DND-41 (cell line): ENCODE measurements at regions not wholly inside any gene's neighbourhood (a gene's known extent, or its start where the extent isn't known, plus 50 kb on each side); places are given as distances from the start of the nearest gene placed in this dataset.

Experiments used
- ATAC-seq: fragments of 200-7000 bp; cut with Tn5 transposase; 3 replicates; pipeline ENCODE4 v1.9.1; 2021; ENCODE audit warnings: low read depth; ENCODE audit not compliant: insufficient read depth
- DNase-seq: peaks from one replicate; pipeline ENCODE4 v3.0.0-alpha.2; 2020
- H2AFZ ChIP-seq: 2 replicates; pipeline ENCODE4 v1.6.0; 2012; ENCODE audit warnings: low read depth, low read length
- H3K27ac ChIP-seq: 2 replicates; pipeline ENCODE4 v1.5.1; 2012; ENCODE audit warnings: low read length, inconsistent platforms
- H3K27me3 ChIP-seq: fragments of 200-600 bp; sonication (generic); 2 replicates; pipeline ENCODE4 v1.6.0; 2012; ENCODE audit warnings: low read length, mild to moderate bottlenecking, inconsistent platforms; ENCODE audit not compliant: insufficient read depth, poor library complexity
- H3K36me3 ChIP-seq: 2 replicates; pipeline ENCODE4 v1.5.1; 2012; ENCODE audit warnings: low read length, inconsistent platforms; ENCODE audit not compliant: insufficient read depth
- H3K4me1 ChIP-seq: 2 replicates; pipeline ENCODE4 v1.5.1; 2012; ENCODE audit warnings: mild to moderate bottlenecking, low read length; ENCODE audit not compliant: insufficient read depth
- H3K4me2 ChIP-seq: 2 replicates; pipeline ENCODE4 v1.6.0; 2012; ENCODE audit warnings: mild to moderate bottlenecking, moderate library complexity, low read length, inconsistent platforms; ENCODE audit not compliant: insufficient read depth
- H3K4me3 ChIP-seq, 2 experiments: fragments of 200-600 bp in 1 of 2; shearing (Covaris generic) in 1 of 2; 2 replicates each; pipeline ENCODE4 v1.5.1; 2012 to 2016; ENCODE audit warnings: inconsistent platforms in 2 of 2, low read length in 2 of 2, mild to moderate bottlenecking in 2 of 2, low read depth in 1 of 2, moderate library complexity in 1 of 2
- H3K79me2 ChIP-seq: 2 replicates; pipeline ENCODE4 v1.6.0; 2012; ENCODE audit warnings: low read length, inconsistent platforms; ENCODE audit not compliant: insufficient read depth
- H3K9ac ChIP-seq: 2 replicates; pipeline ENCODE4 v1.6.0; 2012; ENCODE audit warnings: low read depth, mild to moderate bottlenecking, inconsistent platforms, low read length, moderate library complexity
- H3K9me3 ChIP-seq: 2 replicates; pipeline ENCODE4 v1.5.1; 2012; ENCODE audit warnings: low read length, moderate library complexity, mild to moderate bottlenecking, inconsistent platforms; ENCODE audit not compliant: insufficient read depth, severe bottlenecking
- H4K20me1 ChIP-seq: 2 replicates; pipeline ENCODE4 v1.6.0; 2012; ENCODE audit warnings: low read length; ENCODE audit not compliant: insufficient read depth
- EZH2 ChIP-seq: IDR thresholded peaks from 3 replicates; pipeline ENCODE4 v1.6.1; 2012; ENCODE audit warnings: borderline replicate concordance, low read depth, mild to moderate bottlenecking, moderate library complexity, low read length, inconsistent platforms; ENCODE audit not compliant: severe bottlenecking
- TF ChIP-seq, protein P1 (sequence below): IDR thresholded peaks from 2 replicates; pipeline ENCODE4 v1.5.1; 2012; ENCODE audit warnings: borderline replicate concordance, low read length, moderate library complexity, mild to moderate bottlenecking; ENCODE audit not compliant: poor library complexity, severe bottlenecking; ENCODE audit errors: extremely low read depth

DNA sequence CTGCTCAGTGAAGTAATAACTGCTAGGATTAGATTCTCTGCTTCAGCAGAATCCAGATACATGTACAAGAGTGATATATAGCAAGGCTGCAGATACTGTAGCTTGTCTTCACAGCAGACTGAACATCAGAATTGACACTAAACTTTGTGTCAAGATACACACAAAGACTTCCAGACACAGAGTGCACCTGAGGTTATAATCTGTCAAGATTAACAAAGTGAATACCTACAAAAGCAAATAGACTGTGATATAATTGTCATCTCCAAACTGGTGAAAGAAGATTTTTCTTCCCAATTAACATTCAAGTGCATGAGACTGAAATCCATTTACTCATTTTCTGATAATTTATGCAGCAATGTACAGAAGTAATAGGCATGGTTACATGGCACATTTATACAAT, 2266.5 kb upstream of the WWC1 start:
- Histone ChIP-seq H3K27ac (no peak overlapping the region), H2AFZ (no peak overlapping the region), H3K4me1 (peaks cover 8% of the 10 kb centered on the region), H4K20me1 (no peaks in the 10 kb centered on the region), H3K36me3 (no peaks in the 10 kb centered on the region), H3K9ac (no peak overlapping the region), H3K79me2 (no peaks in the 10 kb centered on the region), H3K27me3 (no peaks in the 10 kb centered on the region), H3K9me3 (no peaks in the 10 kb centered on the region), H3K4me2 (no peak overlapping the region), H3K4me3 (no peak overlapping the region)
- no peak for DNase-seq
- ATAC-seq = no peak
- TF ChIP-seq, protein P1, sequence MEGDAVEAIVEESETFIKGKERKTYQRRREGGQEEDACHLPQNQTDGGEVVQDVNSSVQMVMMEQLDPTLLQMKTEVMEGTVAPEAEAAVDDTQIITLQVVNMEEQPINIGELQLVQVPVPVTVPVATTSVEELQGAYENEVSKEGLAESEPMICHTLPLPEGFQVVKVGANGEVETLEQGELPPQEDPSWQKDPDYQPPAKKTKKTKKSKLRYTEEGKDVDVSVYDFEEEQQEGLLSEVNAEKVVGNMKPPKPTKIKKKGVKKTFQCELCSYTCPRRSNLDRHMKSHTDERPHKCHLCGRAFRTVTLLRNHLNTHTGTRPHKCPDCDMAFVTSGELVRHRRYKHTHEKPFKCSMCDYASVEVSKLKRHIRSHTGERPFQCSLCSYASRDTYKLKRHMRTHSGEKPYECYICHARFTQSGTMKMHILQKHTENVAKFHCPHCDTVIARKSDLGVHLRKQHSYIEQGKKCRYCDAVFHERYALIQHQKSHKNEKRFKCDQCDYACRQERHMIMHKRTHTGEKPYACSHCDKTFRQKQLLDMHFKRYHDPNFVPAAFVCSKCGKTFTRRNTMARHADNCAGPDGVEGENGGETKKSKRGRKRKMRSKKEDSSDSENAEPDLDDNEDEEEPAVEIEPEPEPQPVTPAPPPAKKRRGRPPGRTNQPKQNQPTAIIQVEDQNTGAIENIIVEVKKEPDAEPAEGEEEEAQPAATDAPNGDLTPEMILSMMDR = no peak
- TF ChIP-seq EZH2 = no peak

DNA sequence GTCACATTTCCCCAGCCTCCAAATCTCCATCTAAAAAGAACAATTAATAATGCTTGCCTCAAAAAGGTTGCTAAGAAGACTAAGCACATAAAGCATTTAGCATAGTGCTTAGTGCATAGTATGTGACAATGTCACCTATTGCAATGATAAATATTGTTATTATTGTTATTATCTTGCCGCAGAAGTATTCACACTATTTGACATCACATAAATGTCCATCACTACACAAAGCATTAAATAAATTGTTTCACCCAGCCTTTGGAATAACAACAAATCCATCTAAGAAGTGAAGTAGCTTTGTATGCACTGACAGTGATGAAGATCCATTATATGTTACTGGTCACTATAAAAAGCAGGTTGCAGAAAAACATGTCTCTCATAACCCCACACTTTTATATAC, 2263.9 kb upstream of the WWC1 start:
- Histone ChIP-seq H3K4me2 (no peak overlapping the region), H3K9ac (no peak overlapping the region), H3K27ac (no peak overlapping the region), H3K4me1 (no peaks in the 10 kb centered on the region), H3K4me3 (no peak overlapping the region), H2AFZ (no peak overlapping the region), H3K9me3 (no peaks in the 10 kb centered on the region), H3K36me3 (no peaks in the 10 kb centered on the region), H3K79me2 (no peaks in the 10 kb centered on the region), H4K20me1 (no peaks in the 10 kb centered on the region), H3K27me3 (no peaks in the 10 kb centered on the region)
- no peak for ATAC-seq
- DNase-seq = no peak
- no peak for TF ChIP-seq EZH2
- TF ChIP-seq, protein P1 = no peak

DNA sequence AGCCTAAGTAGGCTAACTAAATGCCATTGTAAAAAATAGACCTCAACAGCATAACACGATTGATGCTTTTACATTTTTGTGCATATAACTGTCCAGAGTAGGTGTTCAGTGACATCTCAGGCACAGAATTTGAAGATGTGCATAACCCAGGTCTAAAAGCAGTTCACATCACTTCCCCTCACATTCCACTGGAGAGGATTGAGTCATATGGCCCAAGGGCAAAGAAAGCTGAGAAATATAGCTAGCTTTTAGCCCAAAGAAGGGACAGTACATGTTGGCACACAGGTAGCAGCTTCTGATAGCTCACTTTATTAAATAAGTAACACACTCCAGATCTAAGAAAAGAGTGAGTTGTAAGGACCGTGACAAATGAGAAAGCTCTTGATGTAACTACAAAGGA, 2259.5 kb upstream of the WWC1 start:
- Histone ChIP-seq H3K4me2 (no peak overlapping the region), H3K4me1 (no peaks in the 10 kb centered on the region), H3K79me2 (no peaks in the 10 kb centered on the region), H3K9me3 (no peaks in the 10 kb centered on the region), H3K9ac (no peak overlapping the region), H3K4me3 (no peak overlapping the region), H4K20me1 (no peaks in the 10 kb centered on the region), H2AFZ (no peak overlapping the region), H3K27me3 (no peaks in the 10 kb centered on the region), H3K27ac (no peak overlapping the region), H3K36me3 (no peaks in the 10 kb centered on the region)
- ATAC-seq (no peak), DNase-seq (no peak)
- TF ChIP-seq, protein P1 = no peak
- TF ChIP-seq EZH2 = no peak

DNA sequence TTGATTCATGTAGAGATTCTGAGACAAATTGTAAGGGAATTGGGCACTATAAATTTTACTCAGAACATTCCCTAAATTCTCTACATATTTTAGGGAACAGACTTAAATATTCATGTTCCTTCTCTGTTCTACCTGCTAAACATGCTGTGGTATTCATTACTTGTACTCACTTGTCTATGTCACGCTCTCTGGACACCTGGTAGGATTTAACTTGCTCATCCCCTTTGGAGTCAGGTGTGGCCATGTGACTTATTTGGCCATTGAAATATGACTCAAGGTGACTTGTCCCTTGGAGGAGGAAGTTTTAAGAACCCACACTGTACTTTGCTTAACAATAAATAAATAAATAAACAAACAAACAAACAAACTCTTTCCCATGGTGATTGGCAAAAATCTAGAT, 2258.8 kb upstream of the WWC1 start:
- no peak overlapping the region for H2AFZ ChIP-seq
- no peaks in the 10 kb centered on the region for H3K79me2 ChIP-seq
- ATAC-seq (no peak), DNase-seq (no peak)
- no peak overlapping the region for H3K4me3 ChIP-seq
- no peak for TF ChIP-seq EZH2
- TF ChIP-seq, protein P1 = no peak
- no peaks in the 10 kb centered on the region for H3K4me1 ChIP-seq
- no peaks in the 10 kb centered on the region for H4K20me1 ChIP-seq
- H3K27ac ChIP-seq = no peak overlapping the region
- H3K36me3 ChIP-seq = no peaks in the 10 kb centered on the region
- no peaks in the 10 kb centered on the region for H3K27me3 ChIP-seq
- no peak overlapping the region for H3K9ac ChIP-seq
- no peak overlapping the region for H3K4me2 ChIP-seq
- H3K9me3 ChIP-seq = no peaks in the 10 kb centered on the region
